ENCODE measurements at regions not wholly inside any gene's neighbourhood (a gene's known extent, or its start where the extent isn't known, plus 50 kb on each side); places are given as distances from the start of the nearest gene placed in this dataset.

DNA sequence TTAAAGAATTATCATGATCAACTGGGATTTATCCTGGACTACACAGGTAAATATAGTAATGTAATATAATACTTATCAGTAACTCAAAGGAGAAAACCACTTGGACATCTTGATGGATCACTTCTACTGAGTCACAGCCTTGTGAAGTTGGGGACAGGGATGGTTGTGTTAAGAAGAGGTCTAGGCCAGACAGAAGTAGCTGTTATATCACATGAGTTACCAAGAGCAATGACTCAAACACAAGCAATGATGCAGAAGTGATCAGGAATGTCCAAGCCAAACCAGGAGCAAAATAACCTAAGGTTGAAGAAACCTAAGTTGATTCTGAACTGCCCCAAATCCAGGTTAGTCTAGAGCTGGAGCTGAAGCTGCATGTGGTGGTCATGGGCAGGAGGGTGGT lies 424.5 kb upstream of the DAB1 start:
- no peak for DNase-seq

DNA sequence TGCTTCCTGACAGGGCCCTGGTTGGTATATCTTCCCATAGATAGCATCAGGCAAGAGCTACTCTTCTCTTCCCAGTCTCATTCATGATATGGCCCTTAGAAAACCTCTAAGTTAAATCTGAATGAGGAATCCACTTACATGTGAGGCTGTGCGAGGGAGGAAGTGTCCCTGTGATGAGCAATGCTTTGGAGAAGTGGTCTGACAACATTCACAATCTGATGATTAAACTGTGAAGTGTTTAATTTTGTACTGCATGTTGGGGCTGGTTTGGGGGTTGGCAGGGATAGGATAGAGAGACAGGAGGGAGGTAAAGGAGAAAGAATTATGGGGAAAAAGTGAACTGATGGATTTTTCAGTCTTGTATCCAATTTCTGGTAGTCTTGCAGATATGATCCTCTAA lies 421.2 kb upstream of the DAB1 start:
- DNase-seq, result no peak

DNA sequence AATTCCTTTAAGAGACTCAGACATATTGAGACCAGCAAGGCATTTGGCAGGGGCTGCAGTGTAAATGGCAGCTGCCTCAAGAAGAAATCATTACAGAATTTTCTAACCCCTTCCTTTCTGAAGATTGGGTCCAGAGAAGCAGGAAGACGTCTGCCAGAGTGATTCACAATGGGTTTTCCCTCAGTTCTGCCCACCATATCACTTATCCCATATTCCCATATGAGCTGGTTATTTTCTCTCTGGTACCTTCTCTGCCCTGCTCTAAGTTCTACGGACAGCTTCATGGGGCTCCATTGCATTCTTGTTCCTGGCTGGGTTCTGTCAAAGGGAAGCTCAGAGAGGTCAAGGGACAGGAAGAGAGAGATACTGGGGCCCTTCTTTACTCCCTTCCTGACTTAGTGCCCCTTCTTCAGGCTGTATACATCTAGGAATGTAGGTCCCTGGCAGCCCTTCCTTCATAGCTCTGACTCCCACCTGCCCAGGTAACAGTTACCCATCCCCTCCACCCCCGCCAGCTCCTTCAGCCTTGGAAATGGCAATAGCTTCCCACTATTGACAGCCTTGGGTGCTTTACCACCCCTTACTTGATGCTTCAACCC lies 420.6 kb upstream of the DAB1 start:
- no peak for DNase-seq

DNA sequence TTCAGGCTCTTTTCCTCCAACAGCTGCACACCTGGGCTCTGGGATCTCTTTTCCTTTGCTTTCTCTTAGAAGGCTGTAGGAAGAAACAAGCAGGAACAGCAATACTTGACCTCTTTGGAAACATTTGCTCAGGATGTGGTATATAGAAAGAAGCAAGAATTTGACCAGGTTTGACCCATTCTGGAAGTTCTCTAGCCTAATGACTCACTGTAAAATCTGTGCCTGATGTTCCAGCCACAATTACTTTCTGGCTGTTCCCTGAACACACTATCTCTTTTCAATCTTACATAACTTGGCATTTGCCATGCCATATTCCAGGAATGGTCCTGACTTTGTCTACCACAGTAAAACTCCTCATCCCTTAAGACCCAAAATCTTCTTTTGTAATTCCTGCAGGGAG lies 419.9 kb upstream of the DAB1 start:
- DNase-seq, result no peak

DNA sequence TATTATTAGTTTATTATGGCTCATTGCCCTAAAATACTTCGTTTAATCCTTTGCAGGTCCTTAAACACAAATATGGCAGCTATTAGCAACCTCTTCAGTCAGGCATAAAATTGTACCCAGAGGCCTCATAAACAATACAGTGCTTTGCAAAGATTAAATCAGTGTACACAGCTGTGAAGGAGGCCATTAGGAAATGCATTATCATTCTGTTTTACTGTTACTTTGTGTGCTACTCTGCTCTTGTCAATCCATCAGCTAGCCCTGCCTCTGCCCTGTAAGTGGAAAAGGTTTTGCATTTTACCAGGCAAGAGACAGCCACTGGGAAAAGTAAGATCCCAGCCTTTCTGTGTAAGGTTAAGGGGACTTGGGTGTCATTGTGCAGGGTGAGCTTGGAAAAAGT lies 415.7 kb upstream of the DAB1 start:
- DNase-seq, result no peak

DNA sequence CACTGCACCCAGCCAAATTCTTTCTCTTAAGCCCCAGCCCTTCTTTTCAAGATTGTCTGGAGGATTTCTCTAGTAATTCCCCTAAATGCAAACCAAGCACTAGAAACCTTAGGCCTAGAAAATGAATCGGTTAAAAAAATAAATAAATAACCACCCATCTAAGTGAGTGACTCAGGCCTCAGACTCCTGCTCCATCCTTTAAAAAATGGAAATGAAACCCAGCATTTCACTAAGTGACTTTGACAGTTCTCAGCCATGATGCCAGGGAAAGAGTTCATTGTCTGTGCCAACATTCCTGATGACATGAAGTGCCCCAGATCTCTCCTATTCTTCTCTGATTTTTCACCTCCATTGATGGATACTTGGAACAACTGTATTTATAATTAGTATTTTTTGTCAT lies 415.2 kb upstream of the DAB1 start:
- DNase-seq, result no peak

DNA sequence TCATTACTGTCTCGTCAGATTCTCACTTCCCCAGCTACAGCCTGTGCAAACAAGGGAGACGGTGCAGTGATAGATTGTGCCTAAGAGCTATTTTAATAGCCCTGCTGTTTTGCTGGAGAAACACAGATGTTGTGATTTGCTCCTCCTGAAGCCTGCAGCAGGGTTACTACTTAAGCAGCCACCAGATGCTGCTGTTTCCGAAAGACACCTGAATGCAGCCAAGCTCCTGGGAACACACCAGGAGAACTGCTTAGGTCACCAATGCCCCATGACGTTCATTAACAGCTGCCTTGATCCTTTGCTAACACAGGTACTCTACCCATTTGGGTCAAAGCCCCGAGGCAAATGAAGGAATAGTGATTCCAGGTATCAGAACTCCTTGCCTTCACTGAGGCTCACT lies 411.8 kb upstream of the DAB1 start:
- no peak for DNase-seq

DNA sequence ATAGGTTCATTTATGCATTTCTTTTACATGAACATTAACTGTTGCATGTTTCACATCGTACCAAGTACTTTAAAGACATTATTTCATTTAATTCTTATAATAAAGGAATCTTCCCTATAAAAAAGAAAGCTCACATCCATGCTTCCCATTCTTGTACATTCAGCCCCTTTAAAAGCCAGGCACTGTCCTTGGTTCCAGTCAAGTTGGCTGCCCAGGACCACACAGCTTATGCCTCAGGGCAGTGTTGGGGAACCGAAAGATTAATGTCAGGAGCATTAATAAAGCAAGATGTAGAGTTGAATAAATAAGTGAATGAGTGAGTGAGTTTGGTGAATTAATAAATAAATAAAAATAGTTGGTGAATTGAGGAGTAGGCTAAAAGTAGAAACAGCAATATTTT lies 409.4 kb upstream of the DAB1 start:
- DNase-seq, result no peak

DNA sequence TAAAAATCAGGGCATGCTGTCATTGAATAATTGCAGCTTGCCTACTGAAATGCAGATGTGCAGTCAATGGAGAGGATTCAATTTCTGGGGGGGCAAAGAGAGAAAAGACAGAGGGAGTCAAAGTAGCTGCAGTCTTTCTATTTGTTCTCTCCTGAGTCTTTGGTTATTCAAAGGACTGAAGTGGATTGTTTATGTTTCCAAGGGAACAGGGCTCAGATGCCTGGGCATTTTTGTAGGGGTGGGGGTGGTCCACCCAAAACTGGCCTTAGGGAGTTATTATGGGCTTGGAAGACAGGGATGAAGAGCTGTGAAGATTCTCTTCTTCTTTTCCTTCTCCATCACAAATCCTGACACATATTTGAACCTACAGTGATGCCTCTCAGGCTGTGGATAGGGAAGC lies 408.8 kb upstream of the DAB1 start:
- DNase-seq, result no peak

DNA sequence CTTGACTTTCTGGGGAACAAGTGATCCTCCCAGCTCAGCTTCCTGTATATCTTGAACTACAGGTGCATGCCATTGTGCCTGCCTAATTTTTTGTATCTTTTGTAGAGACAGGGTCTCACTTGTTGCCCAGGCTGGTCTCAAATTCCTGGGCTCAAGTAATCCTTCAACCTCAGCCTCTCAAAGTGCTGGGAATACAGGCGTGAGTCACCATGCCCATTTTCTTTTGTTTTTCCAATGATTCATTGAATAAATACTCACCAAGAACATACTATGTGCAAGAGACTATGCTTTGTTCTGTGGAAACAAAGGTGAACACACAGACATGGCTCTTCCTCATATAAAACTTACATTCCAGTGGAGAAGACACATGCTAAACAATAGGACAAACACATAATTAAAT lies 407.8 kb upstream of the DAB1 start:
- no peak for DNase-seq

DNA sequence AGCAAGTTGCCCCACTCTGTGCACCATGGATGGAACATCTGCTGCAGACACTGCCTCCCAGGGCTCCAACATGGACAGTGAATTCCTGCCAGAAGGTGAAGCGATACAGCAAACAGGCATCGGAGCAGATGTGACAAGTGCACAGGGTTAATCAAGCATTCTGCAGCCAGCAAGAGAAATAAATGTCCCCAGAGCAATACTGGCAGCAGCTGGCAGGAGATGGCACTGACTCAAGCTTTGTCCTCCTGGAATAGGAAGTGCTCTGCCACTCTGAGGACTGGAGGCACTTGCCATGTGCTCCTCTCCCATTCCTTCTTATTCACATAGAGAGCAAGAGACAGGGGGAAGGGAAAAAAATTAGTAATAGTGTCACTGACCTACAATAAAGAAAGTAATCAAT lies 402.7 kb upstream of the DAB1 start:
- DNase-seq, result no peak

DNA sequence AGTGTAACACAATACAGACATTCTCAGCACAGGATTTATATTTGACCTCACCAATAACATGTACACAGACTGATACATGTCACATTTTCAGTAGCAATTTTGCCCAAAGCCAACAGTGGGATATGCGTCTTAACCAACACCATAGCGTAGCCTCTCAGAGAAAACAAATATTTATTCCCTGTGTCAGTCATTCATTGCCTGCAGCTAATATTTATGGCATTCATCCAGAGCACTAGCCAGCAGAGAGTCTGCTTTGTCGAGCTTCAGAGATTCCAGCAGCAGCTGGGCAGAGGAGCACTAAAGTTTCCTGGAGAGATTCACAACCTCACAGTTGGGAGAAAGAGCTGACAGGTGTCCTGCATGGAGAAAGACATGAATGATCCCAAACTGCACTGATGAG lies 400.7 kb upstream of the DAB1 start:
- no peak for DNase-seq

DNA sequence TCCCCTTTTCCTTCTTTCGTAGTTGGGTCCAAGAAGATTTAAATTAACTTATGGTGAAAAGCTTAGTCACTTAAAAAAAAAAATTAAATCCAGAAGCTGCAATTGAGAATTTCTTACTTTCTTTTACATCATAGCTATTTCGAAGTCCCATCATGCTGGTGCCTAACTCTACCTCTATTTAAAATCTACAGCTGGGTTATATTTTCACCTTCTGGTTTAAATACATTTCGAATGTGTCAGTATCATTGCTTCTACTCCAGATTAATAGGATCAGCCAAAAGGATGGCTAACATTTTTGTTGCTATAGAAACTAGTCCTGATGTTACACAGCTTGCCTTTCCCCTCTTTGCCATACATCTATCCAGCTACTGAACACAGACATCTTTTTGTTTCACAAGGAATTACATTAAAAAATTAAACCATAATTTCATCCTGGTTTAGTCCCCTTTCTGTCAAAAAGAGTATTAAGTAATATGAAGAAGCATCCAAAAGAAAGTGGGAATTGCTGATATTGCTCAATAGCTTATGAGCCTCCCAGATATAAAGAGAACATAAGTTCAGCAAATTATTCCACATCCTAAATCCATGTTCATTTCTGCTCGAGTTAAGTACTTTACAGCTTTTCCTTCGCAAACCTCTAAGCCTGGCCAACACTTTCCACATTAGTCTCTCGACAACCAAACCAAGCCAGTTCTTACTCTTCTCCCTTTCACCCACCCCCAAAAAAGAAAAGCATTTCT lies 396.7 kb upstream of the DAB1 start:
- DNase-seq, result no peak

DNA sequence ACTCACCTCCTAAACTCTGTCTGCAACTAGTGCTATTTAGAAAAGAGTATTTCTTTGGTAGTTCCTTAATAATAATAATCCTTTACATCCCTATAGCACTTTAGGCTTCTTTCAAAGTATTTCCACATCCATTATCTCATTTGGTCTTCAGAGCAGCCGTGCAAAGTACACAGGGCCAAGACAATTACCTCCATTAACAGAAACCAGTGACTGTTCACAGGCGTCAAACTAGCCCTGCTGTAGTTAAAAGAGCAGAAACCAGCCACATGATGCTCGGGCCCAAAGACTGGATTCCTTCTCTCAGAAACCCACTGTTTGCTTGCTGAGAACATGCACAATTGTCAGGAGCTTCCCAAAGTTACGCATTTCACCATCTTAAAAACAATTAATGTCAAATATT lies 396.0 kb upstream of the DAB1 start:
- no peak for DNase-seq

DNA sequence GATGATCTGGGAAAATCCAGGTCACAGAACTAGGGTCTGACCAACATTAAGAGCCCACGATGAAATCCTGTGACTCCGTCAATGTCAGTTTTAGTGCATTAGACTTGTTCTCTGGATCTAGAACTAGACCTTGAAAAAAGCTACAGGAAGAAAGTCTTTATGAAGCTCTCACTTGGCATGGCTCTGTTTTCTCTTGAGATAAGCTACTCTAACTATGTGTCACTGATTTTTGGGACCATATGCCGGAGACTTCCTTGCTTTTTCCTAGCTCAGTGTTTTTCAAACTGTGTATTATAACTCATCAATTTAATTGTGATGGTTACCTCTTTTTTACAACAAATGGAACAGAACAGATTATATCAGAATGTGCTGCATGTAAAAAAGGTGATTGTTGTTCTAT lies 379.7 kb upstream of the DAB1 start:
- no peak for DNase-seq

DNA sequence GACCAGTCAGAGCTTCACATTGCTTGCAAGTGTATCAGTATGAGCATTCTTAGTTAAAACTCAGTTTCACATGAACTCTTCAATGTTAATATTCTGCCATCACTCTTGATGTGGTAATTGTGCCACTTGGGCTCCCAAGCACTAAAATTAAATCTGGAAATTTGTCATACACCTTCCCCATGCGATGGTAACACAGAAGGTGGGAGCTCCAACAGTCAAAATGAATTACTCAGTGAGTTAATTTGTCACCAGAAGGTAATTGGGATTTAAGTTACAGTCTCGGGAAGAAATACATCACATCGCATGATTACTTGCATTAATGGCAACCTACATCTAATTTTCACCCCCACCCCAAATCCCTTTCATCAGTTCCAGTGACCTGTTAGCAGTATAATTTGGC lies 376.5 kb upstream of the DAB1 start:
- DNase-seq, result no peak

DNA sequence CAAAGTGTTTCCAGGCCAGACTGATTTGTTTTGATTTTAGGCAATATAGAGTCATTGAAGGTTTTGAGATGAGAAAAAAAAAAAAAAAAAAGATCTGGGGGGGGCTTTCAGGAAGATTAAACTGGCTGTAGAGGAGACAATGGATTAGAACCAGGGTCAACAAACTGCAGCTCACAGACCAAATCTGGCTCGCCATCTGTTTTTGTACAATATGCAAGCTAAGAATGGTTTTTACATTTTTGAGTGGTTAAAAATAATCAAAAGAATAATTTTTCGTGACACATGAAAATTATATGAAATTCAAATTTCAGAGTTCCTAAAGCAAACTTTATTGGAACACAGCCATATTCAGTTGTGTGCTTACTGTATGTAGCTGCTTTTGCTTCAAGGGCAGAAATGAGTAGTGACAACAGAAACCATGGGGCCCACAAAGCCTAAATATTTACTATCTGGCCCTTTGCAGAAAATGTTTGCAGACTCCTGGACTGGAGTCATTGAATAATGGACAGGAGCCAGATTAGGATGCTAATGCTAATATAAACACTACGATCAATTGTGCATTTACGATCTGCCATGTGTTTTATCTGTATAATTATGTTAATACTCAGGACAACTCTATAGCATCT lies 375.7 kb upstream of the DAB1 start:
- DNase-seq, result no peak

DNA sequence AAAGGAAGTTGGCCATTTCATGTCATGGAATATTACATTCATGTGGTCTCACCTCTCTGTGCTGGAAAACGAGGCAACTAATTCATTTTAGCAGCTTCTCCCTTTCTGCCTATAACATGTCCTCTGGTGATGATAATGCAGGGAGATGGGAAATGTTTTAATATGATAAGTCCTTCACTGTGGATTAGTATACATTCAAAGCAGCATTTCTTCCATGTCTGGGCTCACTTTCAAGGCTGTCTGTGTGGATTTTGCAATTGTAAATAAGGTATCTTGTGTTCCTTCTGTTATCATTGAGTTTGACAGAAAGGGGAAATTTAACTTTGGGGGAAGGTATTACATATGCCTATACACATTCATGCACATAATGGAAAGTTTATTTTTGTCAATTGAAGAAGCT lies 374.7 kb upstream of the DAB1 start:
- no peak for DNase-seq

DNA sequence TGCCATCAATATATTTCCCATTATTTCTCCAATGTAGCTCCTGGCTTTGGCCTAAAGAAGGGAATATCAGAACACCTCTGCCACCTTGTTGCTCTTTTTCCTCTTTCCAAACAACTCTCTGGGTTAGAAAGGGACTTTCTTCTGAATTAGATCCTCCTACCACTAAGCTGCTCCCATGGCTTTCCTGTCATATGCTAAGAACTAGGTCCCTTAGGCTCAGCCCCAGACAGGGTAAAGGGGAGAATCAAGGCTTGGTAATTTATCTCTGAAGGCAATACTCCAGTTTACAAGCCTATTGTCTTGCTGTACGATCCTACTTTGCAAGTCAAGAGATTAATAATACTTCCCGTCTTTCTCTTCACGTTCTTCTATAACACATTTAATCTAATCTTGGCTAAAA lies 373.2 kb upstream of the DAB1 start:
- no peak for DNase-seq

DNA sequence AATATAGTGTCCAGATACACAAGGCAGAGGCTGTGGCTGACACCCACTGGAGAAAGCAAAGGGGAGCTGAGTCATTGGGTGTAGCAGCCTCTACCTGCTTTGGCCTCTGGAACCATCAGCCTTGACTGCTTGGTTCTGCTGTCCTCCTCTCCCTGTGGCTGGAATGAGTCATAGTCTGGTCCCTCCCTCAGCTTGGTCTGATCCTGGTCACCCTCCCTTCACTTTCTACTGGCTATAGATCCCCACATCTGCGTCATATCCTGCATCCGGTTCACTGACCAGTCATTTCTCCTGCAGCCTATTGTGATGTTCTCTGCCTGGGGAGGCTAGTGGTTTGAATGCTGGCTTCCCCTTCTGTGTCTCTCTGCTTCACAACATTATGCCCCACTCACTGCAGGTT lies 372.8 kb upstream of the DAB1 start:
- DNase-seq, result no peak

DNA sequence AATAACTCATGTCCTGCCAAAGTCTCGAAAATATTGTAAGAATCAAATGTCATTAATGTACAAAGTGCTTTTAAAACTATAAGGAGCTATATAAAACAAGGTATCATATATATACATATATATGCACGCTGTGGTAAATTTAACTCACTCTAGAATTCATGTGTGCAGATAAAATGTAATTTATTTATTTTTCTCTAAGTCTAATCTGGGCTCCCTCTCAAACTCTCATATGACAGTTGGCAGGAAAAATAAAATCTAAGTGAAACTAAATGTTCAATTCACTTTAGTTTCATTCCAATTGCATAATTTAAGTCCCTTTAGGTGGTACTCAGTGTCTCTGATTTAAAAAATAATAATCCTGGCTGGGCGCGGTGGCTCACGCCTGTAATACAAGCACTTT lies 372.0 kb upstream of the DAB1 start:
- DNase-seq, result no peak

DNA sequence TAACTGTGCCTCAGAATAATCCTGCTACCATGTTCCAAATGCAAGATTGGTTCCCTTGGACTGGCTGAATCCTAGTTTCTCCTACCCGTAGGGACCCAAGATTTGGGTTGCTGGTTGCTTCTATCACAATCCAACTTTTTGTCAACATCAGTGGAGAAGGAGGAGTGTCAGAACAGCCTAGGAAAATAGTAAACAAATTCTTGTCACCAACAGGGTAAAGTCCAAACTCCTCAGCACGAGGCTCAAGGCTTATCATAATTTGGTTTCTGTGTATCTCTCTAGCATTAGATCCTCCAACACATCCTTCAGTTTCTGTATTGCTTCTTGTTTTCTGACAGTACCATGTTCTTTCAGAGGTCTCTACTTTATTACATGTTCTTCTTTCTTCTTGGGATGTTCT lies 370.2 kb upstream of the DAB1 start:
- DNase-seq, result no peak

DNA sequence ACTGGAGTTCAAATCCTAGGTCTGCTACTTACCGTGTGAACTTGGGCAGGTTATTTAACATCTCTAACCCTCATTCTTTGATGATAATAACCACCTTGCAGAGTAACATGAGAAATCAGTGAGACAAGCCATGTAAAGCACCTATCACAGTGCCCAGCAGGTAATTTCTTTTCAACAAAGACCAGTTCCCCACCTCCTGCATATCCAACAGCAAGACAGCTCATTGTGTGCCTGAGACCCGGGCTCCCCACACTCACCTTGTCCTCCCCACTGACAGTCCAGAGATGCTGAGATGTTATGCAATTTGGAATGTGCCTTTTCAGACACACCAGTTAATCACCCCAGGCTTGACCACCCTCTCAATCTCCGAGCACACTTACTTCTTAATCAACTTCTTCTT lies 367.6 kb upstream of the DAB1 start:
- no peak for DNase-seq

DNA sequence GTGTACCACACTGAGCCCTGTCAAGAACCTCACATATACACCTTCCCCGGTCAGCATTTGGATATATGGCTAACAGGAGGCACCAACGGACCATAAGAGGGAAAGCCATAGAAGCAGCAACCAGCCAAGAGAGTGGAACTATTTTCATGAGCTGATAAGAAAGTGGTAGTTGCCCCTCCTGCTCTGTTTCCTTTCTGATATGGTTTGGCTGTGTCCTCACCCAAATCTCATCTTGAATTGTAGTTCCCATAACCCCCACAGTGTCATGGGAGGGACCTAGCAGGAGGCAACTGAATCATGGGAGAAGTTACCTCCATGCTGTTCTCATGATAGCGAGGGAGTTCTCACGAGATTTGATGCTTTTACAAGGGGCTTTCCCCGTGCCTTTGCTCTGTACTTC lies 366.1 kb upstream of the DAB1 start:
- DNase-seq, result no peak

DNA sequence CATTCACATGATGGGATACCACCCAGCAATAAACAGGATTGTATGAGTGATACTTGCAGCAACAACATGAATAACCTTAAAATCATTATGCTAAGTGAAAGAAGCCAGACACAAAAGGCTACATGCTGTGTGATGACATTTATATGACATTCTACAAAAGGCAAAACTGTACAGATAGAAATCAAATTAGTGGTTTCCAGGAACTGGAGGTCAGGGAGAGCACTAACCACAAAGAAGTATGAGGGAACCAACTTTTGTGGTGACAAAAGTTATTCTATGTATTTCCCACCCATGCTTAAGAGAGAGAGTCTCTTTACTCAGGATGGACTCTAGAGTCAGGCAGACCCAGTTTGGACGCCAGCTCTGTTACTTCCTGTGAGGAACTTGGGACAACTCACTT lies 364.5 kb upstream of the DAB1 start:
- DNase-seq, result no peak

Measured in stimulated activated naive CD4-positive, alpha-beta T cell treated with Interleukin-2 at 50 U/mL for 16 hours (primary cell).